Esophagus muscularis mucosa (tissue), 4 donors: ENCODE measurements at regions not wholly inside any gene's neighbourhood (a gene's known extent, or its start where the extent isn't known, plus 50 kb on each side); places are given as distances from the start of the nearest gene placed in this dataset.

ENCODE experiments used
- EP300 ChIP-seq: sonication (generic); formaldehyde crosslinking; IDR thresholded peaks from one replicate; pipeline ENCODE4 v1.6.1; 2017; ENCODE audit warnings: antibody characterized with exemption
- POLR2A ChIP-seq: fragments of 450-650 bp; IDR thresholded peaks from one replicate; pipeline ENCODE4 v1.6.1; 2017; ENCODE audit warnings: antibody characterized with exemption, moderate library complexity, mild to moderate bottlenecking, low read depth
- TF ChIP-seq, protein P1 (sequence below), 3 experiments: fragments of 200-600 bp in 2 of 3; fragments of 450-650 bp in 1 of 3; sonication (generic) in 2 of 3; IDR thresholded peaks; one replicate each; pipeline ENCODE4 v1.5.1; 2017 to 2019; ENCODE audit warnings: antibody characterized with exemption in 3 of 3, mild to moderate bottlenecking in 2 of 3, moderate library complexity in 1 of 3

DNA sequence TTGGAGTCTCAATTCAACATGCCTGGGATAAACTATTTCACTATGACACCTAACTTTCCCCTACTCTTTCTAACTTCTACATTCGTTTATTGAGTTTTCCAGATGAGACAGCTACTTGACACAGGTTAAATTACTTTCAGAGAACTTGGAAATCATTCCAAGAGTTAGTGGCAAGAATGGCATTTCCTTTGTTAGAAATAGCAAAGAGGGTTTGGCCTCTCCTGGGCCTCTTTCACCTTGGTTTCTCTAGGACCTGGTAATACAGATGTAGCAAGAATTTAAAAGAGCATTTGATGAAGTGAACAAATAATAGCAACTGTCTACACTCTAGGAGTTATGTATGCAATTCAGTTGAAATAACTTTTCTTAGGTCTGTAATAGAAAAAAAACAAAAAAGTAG is 748.9 kb downstream of the MECOM start:
- TF ChIP-seq, protein P1, sequence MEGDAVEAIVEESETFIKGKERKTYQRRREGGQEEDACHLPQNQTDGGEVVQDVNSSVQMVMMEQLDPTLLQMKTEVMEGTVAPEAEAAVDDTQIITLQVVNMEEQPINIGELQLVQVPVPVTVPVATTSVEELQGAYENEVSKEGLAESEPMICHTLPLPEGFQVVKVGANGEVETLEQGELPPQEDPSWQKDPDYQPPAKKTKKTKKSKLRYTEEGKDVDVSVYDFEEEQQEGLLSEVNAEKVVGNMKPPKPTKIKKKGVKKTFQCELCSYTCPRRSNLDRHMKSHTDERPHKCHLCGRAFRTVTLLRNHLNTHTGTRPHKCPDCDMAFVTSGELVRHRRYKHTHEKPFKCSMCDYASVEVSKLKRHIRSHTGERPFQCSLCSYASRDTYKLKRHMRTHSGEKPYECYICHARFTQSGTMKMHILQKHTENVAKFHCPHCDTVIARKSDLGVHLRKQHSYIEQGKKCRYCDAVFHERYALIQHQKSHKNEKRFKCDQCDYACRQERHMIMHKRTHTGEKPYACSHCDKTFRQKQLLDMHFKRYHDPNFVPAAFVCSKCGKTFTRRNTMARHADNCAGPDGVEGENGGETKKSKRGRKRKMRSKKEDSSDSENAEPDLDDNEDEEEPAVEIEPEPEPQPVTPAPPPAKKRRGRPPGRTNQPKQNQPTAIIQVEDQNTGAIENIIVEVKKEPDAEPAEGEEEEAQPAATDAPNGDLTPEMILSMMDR (IDR thresholded peaks at IDR 0.05): no peak
- TF ChIP-seq EP300 (no peak), POLR2A (no peak)
